Prostate gland (tissue), 2 donors: ENCODE measurements at regions not wholly inside any gene's neighbourhood (a gene's known extent, or its start where the extent isn't known, plus 50 kb on each side); places are given as distances from the start of the nearest gene placed in this dataset.

Experiments
- DNase-seq: peaks from one replicate; pipeline ENCODE4 v3.0.0-alpha.2; 2019; ENCODE audit warnings: low spot score
- H3K27ac ChIP-seq, 2 donors: fragments of 200-600 bp; sonication (generic); 2 replicates each; pipeline ENCODE4 v1.5.1; 2017 to 2019
- H3K27me3 ChIP-seq: fragments of 200-600 bp; sonication (generic); replicated peaks from 2 replicates; pipeline ENCODE4 v1.5.1; 2019; ENCODE audit not compliant: insufficient read depth
- H3K36me3 ChIP-seq, 2 donors: fragments of 200-600 bp; sonication (generic); 1 replicate in 1 of 2; 2 replicates in 1 of 2; pipeline versions ENCODE4 v1.5.1 to v1.8.1; 2017 to 2019
- H3K4me1 ChIP-seq: fragments of 200-600 bp; sonication (generic); replicated peaks from 2 replicates; pipeline ENCODE4 v1.5.1; 2019
- H3K4me3 ChIP-seq, 2 donors: fragments of 200-600 bp; sonication (generic); 2 replicates each; pipeline ENCODE4 v1.5.1; 2017 to 2019
- H3K9me3 ChIP-seq: fragments of 200-600 bp; sonication (generic); 2 replicates; pipeline ENCODE4 v1.5.1; 2017
- POLR2A ChIP-seq: fragments of 450-650 bp; IDR thresholded peaks from one replicate; pipeline ENCODE4 v1.6.1; 2016; ENCODE audit warnings: antibody characterized with exemption, mild to moderate bottlenecking
- POLR2AphosphoS5 ChIP-seq: sonication (generic); formaldehyde crosslinking; IDR thresholded peaks from one replicate; pipeline ENCODE4 v1.6.1; 2017; ENCODE audit warnings: antibody characterized with exemption
- WGBS: methylation state at CpG from one replicate; pipeline ENCODE4 v1.1.5; 2018; 5-methylcytosine and 5-hydroxymethylcytosine counted together
- intact Hi-C: fragments of 100-400 bp; cut with DNase I; formaldehyde crosslinking; loops from one replicate; pipeline ENCODE4 v1.14.2; 2022
- TF ChIP-seq, protein P1 (sequence below), 4 experiments: fragments of 200-600 bp in 2 of 4; fragments of 450-650 bp in 2 of 4; sonication (generic) in 2 of 4; IDR thresholded peaks; 1 replicate in 3 of 4; 2 replicates in 1 of 4; pipeline ENCODE4 v1.5.1; 2016 to 2019; ENCODE audit warnings: antibody characterized with exemption in 4 of 4, mild to moderate bottlenecking in 2 of 4, moderate library complexity in 2 of 4

DNA sequence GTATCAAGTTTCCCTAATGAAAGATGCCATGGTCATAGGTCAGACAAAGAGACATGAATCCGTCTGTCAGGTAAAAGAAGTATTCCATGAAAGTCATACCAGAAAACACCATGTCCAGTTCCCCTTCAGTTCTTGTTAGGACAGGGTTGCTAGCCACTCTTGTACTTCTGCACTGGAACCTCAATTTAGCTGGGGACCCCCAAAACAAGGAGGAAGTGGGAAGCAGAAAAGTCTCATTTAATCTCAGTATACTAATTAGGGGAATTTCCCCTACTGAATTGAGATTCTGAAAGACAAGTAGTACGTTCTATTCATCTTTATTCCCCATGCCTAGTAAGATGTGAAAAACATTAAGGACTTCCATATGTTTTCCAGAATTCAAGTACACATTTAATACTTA lies 1289.9 kb upstream of the B3GALT2 start:
- Histone ChIP-seq H3K9me3 (no peaks in the 10 kb centered on the region), H3K36me3 (no peaks in the 10 kb centered on the region), H3K4me3 (no peak overlapping the region), H3K27me3 (no peaks in the 10 kb centered on the region), H3K27ac (no peak overlapping the region), H3K4me1 (no peaks in the 10 kb centered on the region)
- intact Hi-C loops: no loop called here
- TF ChIP-seq POLR2AphosphoS5: no peak
- TF ChIP-seq POLR2A: no peak
- TF ChIP-seq, protein P1, sequence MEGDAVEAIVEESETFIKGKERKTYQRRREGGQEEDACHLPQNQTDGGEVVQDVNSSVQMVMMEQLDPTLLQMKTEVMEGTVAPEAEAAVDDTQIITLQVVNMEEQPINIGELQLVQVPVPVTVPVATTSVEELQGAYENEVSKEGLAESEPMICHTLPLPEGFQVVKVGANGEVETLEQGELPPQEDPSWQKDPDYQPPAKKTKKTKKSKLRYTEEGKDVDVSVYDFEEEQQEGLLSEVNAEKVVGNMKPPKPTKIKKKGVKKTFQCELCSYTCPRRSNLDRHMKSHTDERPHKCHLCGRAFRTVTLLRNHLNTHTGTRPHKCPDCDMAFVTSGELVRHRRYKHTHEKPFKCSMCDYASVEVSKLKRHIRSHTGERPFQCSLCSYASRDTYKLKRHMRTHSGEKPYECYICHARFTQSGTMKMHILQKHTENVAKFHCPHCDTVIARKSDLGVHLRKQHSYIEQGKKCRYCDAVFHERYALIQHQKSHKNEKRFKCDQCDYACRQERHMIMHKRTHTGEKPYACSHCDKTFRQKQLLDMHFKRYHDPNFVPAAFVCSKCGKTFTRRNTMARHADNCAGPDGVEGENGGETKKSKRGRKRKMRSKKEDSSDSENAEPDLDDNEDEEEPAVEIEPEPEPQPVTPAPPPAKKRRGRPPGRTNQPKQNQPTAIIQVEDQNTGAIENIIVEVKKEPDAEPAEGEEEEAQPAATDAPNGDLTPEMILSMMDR (IDR thresholded peaks at IDR 0.05): no peak
- no peak for DNase-seq
- WGBS: 67% methylated on average over 2 of the region's 2 CpGs

DNA sequence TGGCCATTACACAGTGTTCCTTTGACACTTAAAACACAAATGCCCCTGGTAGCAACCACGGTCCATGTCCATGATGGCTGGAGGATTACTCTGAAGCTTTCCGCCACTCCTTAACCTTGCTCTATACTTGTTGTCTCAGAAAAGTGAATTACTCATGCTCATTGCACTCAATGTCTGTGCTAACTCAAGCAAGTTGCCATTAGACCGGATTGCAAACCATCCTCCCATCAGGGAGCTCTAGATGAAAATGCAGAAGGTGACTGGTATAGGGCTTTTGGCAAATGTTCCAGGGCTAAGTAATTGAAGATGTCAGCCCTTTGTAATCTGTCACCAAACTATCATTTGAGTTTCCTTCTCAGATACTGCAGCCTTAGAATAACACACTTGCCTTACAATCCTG lies 1288.3 kb upstream of the B3GALT2 start:
- H3K9me3 ChIP-seq: no peaks in the 10 kb centered on the region
- H3K36me3 ChIP-seq: no peaks in the 10 kb centered on the region
- no peaks in the 10 kb centered on the region for H3K27me3 ChIP-seq
- WGBS: 86% methylated on average over 3 of the region's 3 CpGs
- no peak for DNase-seq
- no peak overlapping the region for H3K4me3 ChIP-seq
- H3K27ac ChIP-seq: no peak overlapping the region
- intact Hi-C loops: no loop called here
- TF ChIP-seq POLR2A (no peak), POLR2AphosphoS5 (no peak)
- TF ChIP-seq, protein P1 (IDR thresholded peaks at IDR 0.05): no peak
- H3K4me1 ChIP-seq: no peaks in the 10 kb centered on the region

DNA sequence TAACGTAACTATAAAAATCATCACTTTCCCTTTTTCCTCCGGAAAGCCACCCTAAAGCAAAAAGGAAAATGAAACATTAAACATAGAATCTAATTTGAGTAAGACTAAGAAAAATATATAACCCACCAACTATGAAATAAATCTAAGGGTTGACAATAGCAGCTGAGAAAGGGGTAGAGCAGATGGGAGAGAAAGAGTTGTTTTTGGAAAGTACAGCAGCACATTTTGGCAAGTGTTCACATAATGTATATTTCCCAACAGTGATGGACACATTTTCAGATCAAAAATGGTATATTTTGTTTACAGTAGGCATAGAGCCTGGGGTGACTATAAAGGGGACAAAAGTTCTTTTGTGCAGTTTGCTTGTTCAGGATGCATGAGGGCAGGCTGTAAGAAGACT lies 1287.4 kb upstream of the B3GALT2 start:
- intact Hi-C loops: no loop called here
- no peak overlapping the region for H3K27ac ChIP-seq
- H3K36me3 ChIP-seq: no peaks in the 10 kb centered on the region
- WGBS: 82% methylated on average over 2 of the region's 2 CpGs
- H3K4me1 ChIP-seq: no peaks in the 10 kb centered on the region
- H3K27me3 ChIP-seq: no peaks in the 10 kb centered on the region
- H3K4me3 ChIP-seq: no peak overlapping the region
- no peaks in the 10 kb centered on the region for H3K9me3 ChIP-seq
- DNase-seq: no peak
- TF ChIP-seq, protein P1 (IDR thresholded peaks at IDR 0.05): no peak
- no peak for TF ChIP-seq POLR2A
- no peak for TF ChIP-seq POLR2AphosphoS5

DNA sequence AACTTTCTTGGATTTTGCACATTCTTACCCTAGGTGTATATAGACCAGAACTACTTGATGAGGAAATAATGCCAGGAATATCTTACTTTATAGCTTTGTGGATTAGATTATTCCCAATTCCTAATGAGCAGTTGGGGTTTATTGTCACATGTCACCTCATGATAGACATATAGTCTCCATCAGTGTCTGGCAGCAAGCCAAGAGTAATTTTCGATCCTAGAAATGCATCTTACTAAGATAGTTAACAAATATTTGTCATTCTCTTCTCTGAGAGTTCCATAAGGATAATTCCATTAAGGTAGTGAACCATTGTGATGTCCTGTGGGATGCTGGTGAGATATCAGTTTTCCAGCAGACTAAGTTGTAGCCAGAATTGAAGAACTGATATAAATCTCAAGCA lies 1282.9 kb upstream of the B3GALT2 start:
- whole genome bisulfite sequencing: 74% methylated on average over 1 of the region's 1 CpG
- H3K9me3 ChIP-seq: no peaks in the 10 kb centered on the region
- no peak for DNase-seq
- no peaks in the 10 kb centered on the region for H3K27me3 ChIP-seq
- no peaks in the 10 kb centered on the region for H3K4me1 ChIP-seq
- H3K27ac ChIP-seq: no peak overlapping the region
- intact Hi-C loops: no loop called here
- TF ChIP-seq POLR2A: no peak
- TF ChIP-seq POLR2AphosphoS5: no peak
- TF ChIP-seq, protein P1 (IDR thresholded peaks at IDR 0.05): no peak
- H3K4me3 ChIP-seq: no peak overlapping the region
- no peaks in the 10 kb centered on the region for H3K36me3 ChIP-seq

DNA sequence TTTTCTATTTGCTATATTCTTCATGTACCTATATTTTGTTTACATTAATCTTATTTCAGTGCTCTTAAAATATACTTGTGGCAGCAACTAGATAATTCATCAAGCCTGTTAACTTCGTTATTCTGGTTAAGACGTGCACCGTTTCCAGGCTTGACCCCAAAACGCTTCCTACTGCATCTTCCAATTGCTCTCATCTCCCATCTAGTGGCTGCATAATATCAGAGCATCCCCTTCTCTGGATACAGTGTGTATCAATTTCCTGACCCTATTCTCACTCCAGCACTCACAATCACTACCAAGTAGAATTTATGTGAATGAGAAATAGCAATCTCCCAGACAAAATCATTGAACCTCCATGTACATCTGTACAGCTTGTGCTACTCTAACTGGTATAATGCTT lies 1280.3 kb upstream of the B3GALT2 start:
- no peaks in the 10 kb centered on the region for H3K9me3 ChIP-seq
- no peaks in the 10 kb centered on the region for H3K4me1 ChIP-seq
- intact Hi-C loops: no loop called here
- no peak overlapping the region for H3K27ac ChIP-seq
- no peaks in the 10 kb centered on the region for H3K27me3 ChIP-seq
- DNase-seq: no peak
- no peak overlapping the region for H3K4me3 ChIP-seq
- 47% methylated on average over 4 of the region's 4 CpGs for WGBS
- no peaks in the 10 kb centered on the region for H3K36me3 ChIP-seq
- TF ChIP-seq, protein P1 (IDR thresholded peaks at IDR 0.05): no peak
- TF ChIP-seq POLR2A: no peak
- no peak for TF ChIP-seq POLR2AphosphoS5
